ENCODE measurements at regions not wholly inside any gene's neighbourhood (a gene's known extent, or its start where the extent isn't known, plus 50 kb on each side); places are given as distances from the start of the nearest gene placed in this dataset.
"Not testable (repeated sequence)": the region's sequence is repeated elsewhere in the genome, so short reads cannot be mapped to it uniquely, and the experiment has no call there.

GRCh38 chr5:167413506-167413905 lies 877.9 kb upstream of the WWC1 start:
- peaks cover 0 to 2% of the 10 kb centered on the region in 2 donors for H3K27me3 ChIP-seq (ENCODE audit: control insufficient read depth in 2 of 2, insufficient read depth in 2 of 2, low read length in 2 of 2)
- H3K9ac ChIP-seq (ENCODE audit: low read depth in 1 of 2, low read length in 2 of 2): no peak overlapping the region
- H3K4me1 ChIP-seq (ENCODE audit: control insufficient read depth in 2 of 2, insufficient read depth in 2 of 2, low read length in 2 of 2): peaks cover 3 to 4% of the 10 kb centered on the region in 2 donors
- no peak overlapping the region for H3K4me3 ChIP-seq (ENCODE audit: low read length in 2 of 2)
- H3K27ac ChIP-seq (ENCODE audit: low read depth in 2 of 2, low read length in 2 of 2): no peak overlapping the region
- no peaks in the 10 kb centered on the region for H3K9me3 ChIP-seq (ENCODE audit: control insufficient read depth in 2 of 2, low read length in 2 of 2)
- H3K36me3 ChIP-seq (ENCODE audit: control insufficient read depth in 2 of 2, insufficient read depth in 2 of 2, low read length in 2 of 2): no peaks in the 10 kb centered on the region

GRCh38 chr5:167414611-167415010 lies 876.8 kb upstream of the WWC1 start:
- Histone ChIP-seq H3K9ac (ENCODE audit: low read depth in 1 of 2, low read length in 2 of 2) (no peak overlapping the region), H3K4me1 (ENCODE audit: control insufficient read depth in 2 of 2, insufficient read depth in 2 of 2, low read length in 2 of 2) (peaks cover 3 to 4% of the 10 kb centered on the region in 2 donors), H3K9me3 (ENCODE audit: control insufficient read depth in 2 of 2, low read length in 2 of 2) (no peaks in the 10 kb centered on the region), H3K27ac (ENCODE audit: low read depth in 2 of 2, low read length in 2 of 2) (no peak overlapping the region), H3K4me3 (ENCODE audit: low read length in 2 of 2) (no peak overlapping the region), H3K36me3 (ENCODE audit: control insufficient read depth in 2 of 2, insufficient read depth in 2 of 2, low read length in 2 of 2) (no peaks in the 10 kb centered on the region), H3K27me3 (ENCODE audit: control insufficient read depth in 2 of 2, insufficient read depth in 2 of 2, low read length in 2 of 2) (peaks cover 0 to 2% of the 10 kb centered on the region in 2 donors)

GRCh38 chr5:167415779-167416746 lies 875.4 kb upstream of the WWC1 start:
- no peaks in the 10 kb centered on the region for H3K36me3 ChIP-seq (ENCODE audit: control insufficient read depth in 2 of 2, insufficient read depth in 2 of 2, low read length in 2 of 2)
- H3K27ac ChIP-seq (ENCODE audit: low read depth in 2 of 2, low read length in 2 of 2): no peak overlapping the region
- H3K9ac ChIP-seq (ENCODE audit: low read depth in 1 of 2, low read length in 2 of 2): no peak overlapping the region
- peaks cover 0 to 2% of the 10 kb centered on the region in 2 donors for H3K27me3 ChIP-seq (ENCODE audit: control insufficient read depth in 2 of 2, insufficient read depth in 2 of 2, low read length in 2 of 2)
- H3K4me1 ChIP-seq (ENCODE audit: control insufficient read depth in 2 of 2, insufficient read depth in 2 of 2, low read length in 2 of 2): peaks cover 3 to 4% of the 10 kb centered on the region in 2 donors
- H3K9me3 ChIP-seq (ENCODE audit: control insufficient read depth in 2 of 2, low read length in 2 of 2): no peaks in the 10 kb centered on the region
- H3K4me3 ChIP-seq (ENCODE audit: low read length in 2 of 2): no peak overlapping the region

GRCh38 chr5:167417662-167418061 lies 873.8 kb upstream of the WWC1 start:
- H3K4me1 ChIP-seq (ENCODE audit: control insufficient read depth in 2 of 2, insufficient read depth in 2 of 2, low read length in 2 of 2): peaks cover 3 to 4% of the 10 kb centered on the region in 2 donors

GRCh38 chr5:167425161-167425560 lies 866.3 kb upstream of the WWC1 start:
- Histone ChIP-seq H3K27ac (ENCODE audit: low read depth in 2 of 2, low read length in 2 of 2) (no peak overlapping the region), H3K27me3 (ENCODE audit: control insufficient read depth in 2 of 2, insufficient read depth in 2 of 2, low read length in 2 of 2) (no peaks in the 10 kb centered on the region), H3K4me3 (ENCODE audit: low read length in 2 of 2) (no peak overlapping the region), H3K9me3 (ENCODE audit: control insufficient read depth in 2 of 2, low read length in 2 of 2) (no peaks in the 10 kb centered on the region), H3K36me3 (ENCODE audit: control insufficient read depth in 2 of 2, insufficient read depth in 2 of 2, low read length in 2 of 2) (no peaks in the 10 kb centered on the region), H3K9ac (ENCODE audit: low read depth in 1 of 2, low read length in 2 of 2) (no peak overlapping the region), H3K4me1 (ENCODE audit: control insufficient read depth in 2 of 2, insufficient read depth in 2 of 2, low read length in 2 of 2) (no peaks in the 10 kb centered on the region)

More at GRCh38 chr5:167417662-167418061, 873.8 kb upstream of the WWC1 start:
- H3K27me3 ChIP-seq (ENCODE audit: control insufficient read depth in 2 of 2, insufficient read depth in 2 of 2, low read length in 2 of 2): peaks cover 0 to 2% of the 10 kb centered on the region in 2 donors
- no peak overlapping the region for H3K9ac ChIP-seq (ENCODE audit: low read depth in 1 of 2, low read length in 2 of 2)
- H3K27ac ChIP-seq (ENCODE audit: low read depth in 2 of 2, low read length in 2 of 2): no peak overlapping the region
- no peak overlapping the region for H3K4me3 ChIP-seq (ENCODE audit: low read length in 2 of 2)
- no peaks in the 10 kb centered on the region for H3K36me3 ChIP-seq (ENCODE audit: control insufficient read depth in 2 of 2, insufficient read depth in 2 of 2, low read length in 2 of 2)
- H3K9me3 ChIP-seq (ENCODE audit: control insufficient read depth in 2 of 2, low read length in 2 of 2): no peaks in the 10 kb centered on the region

GRCh38 chr5:167426501-167426900 lies 864.9 kb upstream of the WWC1 start:
- H3K9ac ChIP-seq (ENCODE audit: low read depth in 1 of 2, low read length in 2 of 2): no peak overlapping the region
- no peaks in the 10 kb centered on the region for H3K36me3 ChIP-seq (ENCODE audit: control insufficient read depth in 2 of 2, insufficient read depth in 2 of 2, low read length in 2 of 2)
- no peak overlapping the region for H3K27ac ChIP-seq (ENCODE audit: low read depth in 2 of 2, low read length in 2 of 2)
- no peaks in the 10 kb centered on the region for H3K27me3 ChIP-seq (ENCODE audit: control insufficient read depth in 2 of 2, insufficient read depth in 2 of 2, low read length in 2 of 2)
- H3K4me1 ChIP-seq (ENCODE audit: control insufficient read depth in 2 of 2, insufficient read depth in 2 of 2, low read length in 2 of 2): no peaks in the 10 kb centered on the region
- no peak overlapping the region for H3K4me3 ChIP-seq (ENCODE audit: low read length in 2 of 2)
- no peaks in the 10 kb centered on the region for H3K9me3 ChIP-seq (ENCODE audit: control insufficient read depth in 2 of 2, low read length in 2 of 2)

- H3K9ac ChIP-seq (ENCODE audit: low read depth in 1 of 2, low read length in 2 of 2); H3K27me3 ChIP-seq (ENCODE audit: control insufficient read depth in 2 of 2, insufficient read depth in 2 of 2, low read length in 2 of 2); H3K4me1 ChIP-seq (ENCODE audit: control insufficient read depth in 2 of 2, insufficient read depth in 2 of 2, low read length in 2 of 2); H3K4me3 ChIP-seq (ENCODE audit: low read length in 2 of 2); H3K9me3 ChIP-seq (ENCODE audit: control insufficient read depth in 2 of 2, low read length in 2 of 2); H3K27ac ChIP-seq (ENCODE audit: low read depth in 2 of 2, low read length in 2 of 2); H3K36me3 ChIP-seq (ENCODE audit: control insufficient read depth in 2 of 2, insufficient read depth in 2 of 2, low read length in 2 of 2): not testable (repeated sequence)
These were observed 863.8 kb upstream of the WWC1 start for GRCh38 chr5:167427641-167428040.

GRCh38 chr5:167440846-167441245 lies 850.6 kb upstream of the WWC1 start:
- Histone ChIP-seq H3K4me3 (ENCODE audit: low read length in 2 of 2) (no peak overlapping the region), H3K4me1 (ENCODE audit: control insufficient read depth in 2 of 2, insufficient read depth in 2 of 2, low read length in 2 of 2) (no peaks in the 10 kb centered on the region), H3K9ac (ENCODE audit: low read depth in 1 of 2, low read length in 2 of 2) (no peak overlapping the region), H3K9me3 (ENCODE audit: control insufficient read depth in 2 of 2, low read length in 2 of 2) (no peaks in the 10 kb centered on the region), H3K27me3 (ENCODE audit: control insufficient read depth in 2 of 2, insufficient read depth in 2 of 2, low read length in 2 of 2) (no peaks in the 10 kb centered on the region), H3K27ac (ENCODE audit: low read depth in 2 of 2, low read length in 2 of 2) (no peak overlapping the region), H3K36me3 (ENCODE audit: control insufficient read depth in 2 of 2, insufficient read depth in 2 of 2, low read length in 2 of 2) (no peaks in the 10 kb centered on the region)

- no peak overlapping the region for H3K27ac ChIP-seq (ENCODE audit: low read depth in 2 of 2, low read length in 2 of 2)
- no peaks in the 10 kb centered on the region for H3K9me3 ChIP-seq (ENCODE audit: control insufficient read depth in 2 of 2, low read length in 2 of 2)
- no peak overlapping the region for H3K4me3 ChIP-seq (ENCODE audit: low read length in 2 of 2)
- no peak overlapping the region for H3K9ac ChIP-seq (ENCODE audit: low read depth in 1 of 2, low read length in 2 of 2)
- H3K4me1 ChIP-seq (ENCODE audit: control insufficient read depth in 2 of 2, insufficient read depth in 2 of 2, low read length in 2 of 2): no peaks in the 10 kb centered on the region
- H3K36me3 ChIP-seq (ENCODE audit: control insufficient read depth in 2 of 2, insufficient read depth in 2 of 2, low read length in 2 of 2): no peaks in the 10 kb centered on the region
- H3K27me3 ChIP-seq (ENCODE audit: control insufficient read depth in 2 of 2, insufficient read depth in 2 of 2, low read length in 2 of 2): no peaks in the 10 kb centered on the region
These were observed 848.5 kb upstream of the WWC1 start for GRCh38 chr5:167442922-167443321.

- Histone ChIP-seq H3K27me3 (ENCODE audit: control insufficient read depth in 2 of 2, insufficient read depth in 2 of 2, low read length in 2 of 2) (no peaks in the 10 kb centered on the region), H3K27ac (ENCODE audit: low read depth in 2 of 2, low read length in 2 of 2) (no peak overlapping the region), H3K4me3 (ENCODE audit: low read length in 2 of 2) (no peak overlapping the region), H3K36me3 (ENCODE audit: control insufficient read depth in 2 of 2, insufficient read depth in 2 of 2, low read length in 2 of 2) (no peaks in the 10 kb centered on the region), H3K9ac (ENCODE audit: low read depth in 1 of 2, low read length in 2 of 2) (no peak overlapping the region), H3K9me3 (ENCODE audit: control insufficient read depth in 2 of 2, low read length in 2 of 2) (no peaks in the 10 kb centered on the region), H3K4me1 (ENCODE audit: control insufficient read depth in 2 of 2, insufficient read depth in 2 of 2, low read length in 2 of 2) (no peaks in the 10 kb centered on the region)
These were observed 843.7 kb upstream of the WWC1 start for GRCh38 chr5:167447466-167448375.

Data from mucosa of rectum (tissue), 2 donors.